HuH-7 (cell line): ENCODE measurements at regions not wholly inside any gene's neighbourhood (a gene's known extent, or its start where the extent isn't known, plus 50 kb on each side); places are given as distances from the start of the nearest gene placed in this dataset.

ENCODE experiments used
- DNase-seq: peaks from one replicate; pipeline ENCODE4 v3.0.0; 2011; ENCODE audit warnings: low spot score

- DNase-seq: no peak
Measured at GRCh38 chr6:82013561-82014530, 233.7 kb downstream of the IBTK start.

- DNase-seq: no peak
Measured at GRCh38 chr6:82006027-82006738, 241.4 kb downstream of the IBTK start.

GRCh38 chr6:82000551-82000950 lies 247.0 kb downstream of the IBTK start:
- no peak for DNase-seq

- DNase-seq: no peak
Measured at GRCh38 chr6:81999826-82000225, 247.3 kb upstream of the TENT5A start.

GRCh38 chr6:81999270-81999669 lies 246.8 kb upstream of the TENT5A start:
- no peak for DNase-seq

GRCh38 chr6:81998432-81998831 lies 246.0 kb upstream of the TENT5A start:
- no peak for DNase-seq

GRCh38 chr6:81997090-81997926 lies 244.8 kb upstream of the TENT5A start:
- no peak for DNase-seq

- DNase-seq: no peak
Measured at GRCh38 chr6:81996414-81996813, 243.9 kb upstream of the TENT5A start.

- DNase-seq: no peak
Measured at GRCh38 chr6:81995548-81996289, 243.2 kb upstream of the TENT5A start.

GRCh38 chr6:81988871-81989270 lies 236.4 kb upstream of the TENT5A start:
- no peak for DNase-seq

GRCh38 chr6:81988446-81988845 lies 236.0 kb upstream of the TENT5A start:
- no peak for DNase-seq

GRCh38 chr6:81987293-81987692 lies 234.8 kb upstream of the TENT5A start:
- no peak for DNase-seq

- DNase-seq: no peak
Measured at GRCh38 chr6:81985191-81985590, 232.7 kb upstream of the TENT5A start.

GRCh38 chr6:81984599-81984998 lies 232.1 kb upstream of the TENT5A start:
- no peak for DNase-seq

- no peak for DNase-seq
Measured at GRCh38 chr6:81981812-81982211, 229.3 kb upstream of the TENT5A start.

GRCh38 chr6:81979767-81980166 lies 227.3 kb upstream of the TENT5A start:
- no peak for DNase-seq

GRCh38 chr6:81979329-81979728 lies 226.8 kb upstream of the TENT5A start:
- DNase-seq: no peak

- DNase-seq: no peak
Measured at GRCh38 chr6:81978230-81978629, 225.7 kb upstream of the TENT5A start.

GRCh38 chr6:81977486-81977885 lies 225.0 kb upstream of the TENT5A start:
- no peak for DNase-seq

GRCh38 chr6:81969814-81970213 lies 217.3 kb upstream of the TENT5A start:
- no peak for DNase-seq

- DNase-seq: no peak
Measured at GRCh38 chr6:81969011-81969410, 216.5 kb upstream of the TENT5A start.

GRCh38 chr6:81966968-81967367 lies 214.5 kb upstream of the TENT5A start:
- no peak for DNase-seq
